ENCODE measurements at regions not wholly inside any gene's neighbourhood (a gene's known extent, or its start where the extent isn't known, plus 50 kb on each side); places are given as distances from the start of the nearest gene placed in this dataset.

- H2AFZ ChIP-seq (ENCODE audit: low read depth, low read length, severe bottlenecking) = no peak overlapping the region
- H3K4me3 ChIP-seq (ENCODE audit: insufficient read depth, low read length, poor library complexity, severe bottlenecking) = no peak overlapping the region
- TF ChIP-seq CTCF (IDR thresholded peaks at IDR 0.05; ENCODE audit: insufficient read depth, low read length, poor library complexity, severe bottlenecking) (no peak), EZH2phosphoT487 (conservative IDR thresholded peaks at IDR 0.05; ENCODE audit: low read length) (no peak)
- H3K9me2 ChIP-seq (replicated peaks; ENCODE audit: insufficient read depth, low read length) = no peaks in the 10 kb centered on the region
- no peaks in the 10 kb centered on the region for H3K27me3 ChIP-seq (ENCODE audit: low read length)
- no peak overlapping the region for H3K27ac ChIP-seq (ENCODE audit: low read depth, low read length)
- H4K20me1 ChIP-seq (ENCODE audit: low read depth, low read length) = no peaks in the 10 kb centered on the region
- H3F3A ChIP-seq (ENCODE audit: insufficient read depth) = no peaks in the 10 kb centered on the region
- H3K79me2 ChIP-seq (ENCODE audit: insufficient read depth, low read length) = no peaks in the 10 kb centered on the region
- H3K4me2 ChIP-seq (ENCODE audit: low read depth, low read length, poor library complexity, severe bottlenecking) = no peak overlapping the region
- no peak overlapping the region for H3K9ac ChIP-seq (ENCODE audit: low read length)
- no peaks in the 10 kb centered on the region for H3K9me3 ChIP-seq (ENCODE audit: insufficient read depth, low read length)
- no peaks in the 10 kb centered on the region for H3K36me3 ChIP-seq (ENCODE audit: low read length)
Observed at GRCh38 chr3:124498891-124499290, 231.4 kb upstream of the UMPS start.

GRCh38 chr3:124504332-124505059 is 225.8 kb upstream of the UMPS start:
- no peak overlapping the region for H3K9ac ChIP-seq (ENCODE audit: low read length)
- TF ChIP-seq EZH2phosphoT487 (conservative IDR thresholded peaks at IDR 0.05; ENCODE audit: low read length) = no peak
- no peak for TF ChIP-seq CTCF (IDR thresholded peaks at IDR 0.05; ENCODE audit: insufficient read depth, low read length, poor library complexity, severe bottlenecking)
- H3K4me3 ChIP-seq (ENCODE audit: insufficient read depth, low read length, poor library complexity, severe bottlenecking) = no peak overlapping the region
- H3K9me2 ChIP-seq (replicated peaks; ENCODE audit: insufficient read depth, low read length) = no peaks in the 10 kb centered on the region
- no peaks in the 10 kb centered on the region for H3K27me3 ChIP-seq (ENCODE audit: low read length)
- H3K9me3 ChIP-seq (ENCODE audit: insufficient read depth, low read length) = no peaks in the 10 kb centered on the region
- H3K4me2 ChIP-seq (ENCODE audit: low read depth, low read length, poor library complexity, severe bottlenecking) = no peak overlapping the region
- H4K20me1 ChIP-seq (ENCODE audit: low read depth, low read length) = no peaks in the 10 kb centered on the region
- no peaks in the 10 kb centered on the region for H3F3A ChIP-seq (ENCODE audit: insufficient read depth)
- H2AFZ ChIP-seq (ENCODE audit: low read depth, low read length, severe bottlenecking) = no peak overlapping the region
- H3K79me2 ChIP-seq (ENCODE audit: insufficient read depth, low read length) = no peaks in the 10 kb centered on the region
- no peak overlapping the region for H3K27ac ChIP-seq (ENCODE audit: low read depth, low read length)
- no peaks in the 10 kb centered on the region for H3K36me3 ChIP-seq (ENCODE audit: low read length)

DNA sequence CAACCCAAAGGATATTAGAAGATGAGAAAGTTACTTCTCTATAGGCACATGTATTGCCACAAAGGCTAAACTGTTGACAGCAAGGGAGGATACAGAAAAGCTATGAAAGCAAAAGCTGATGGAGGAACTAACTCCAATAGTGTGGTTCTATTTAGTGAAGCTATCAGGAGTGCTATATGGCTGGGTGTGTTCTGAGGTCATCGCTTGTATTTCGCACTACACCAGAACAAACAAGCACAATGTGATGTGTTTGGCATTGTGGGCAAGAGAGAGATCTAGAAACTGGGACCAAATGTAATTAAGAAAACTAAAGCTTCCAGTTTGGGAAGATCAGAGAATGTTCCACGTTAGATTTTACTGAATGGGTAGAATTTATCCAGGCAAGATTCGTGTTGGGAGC is 220.4 kb upstream of the UMPS start:
- Histone ChIP-seq H3K27me3 (ENCODE audit: low read length) (no peaks in the 10 kb centered on the region), H3K4me2 (ENCODE audit: low read depth, low read length, poor library complexity, severe bottlenecking) (no peak overlapping the region), H4K20me1 (ENCODE audit: low read depth, low read length) (no peaks in the 10 kb centered on the region), H3K9ac (ENCODE audit: low read length) (no peak overlapping the region), H3K79me2 (ENCODE audit: insufficient read depth, low read length) (no peaks in the 10 kb centered on the region), H3F3A (ENCODE audit: insufficient read depth) (no peaks in the 10 kb centered on the region), H2AFZ (ENCODE audit: low read depth, low read length, severe bottlenecking) (no peak overlapping the region), H3K36me3 (ENCODE audit: low read length) (no peaks in the 10 kb centered on the region), H3K9me2 (replicated peaks; ENCODE audit: insufficient read depth, low read length) (no peaks in the 10 kb centered on the region), H3K27ac (ENCODE audit: low read depth, low read length) (no peak overlapping the region), H3K9me3 (ENCODE audit: insufficient read depth, low read length) (no peaks in the 10 kb centered on the region), H3K4me3 (ENCODE audit: insufficient read depth, low read length, poor library complexity, severe bottlenecking) (no peak overlapping the region)
- TF ChIP-seq CTCF (IDR thresholded peaks at IDR 0.05; ENCODE audit: insufficient read depth, low read length, poor library complexity, severe bottlenecking) (no peak), EZH2phosphoT487 (conservative IDR thresholded peaks at IDR 0.05; ENCODE audit: low read length) (no peak)

All from SU-DHL-6 (cell line).